ENCODE measurements at regions not wholly inside any gene's neighbourhood (a gene's known extent, or its start where the extent isn't known, plus 50 kb on each side); places are given as distances from the start of the nearest gene placed in this dataset.

GRCh38 chr2:81481242-81481993 lies 1176.9 kb upstream of the LRRTM1 start:
- 96% methylated on average over 38 of the region's 39 CpGs for WGBS (ENCODE audit: low lambda C conversion rate, missing lambda C conversion rate)
- DNase-seq (ENCODE audit: low spot score): no peak
- H3K4me1 ChIP-seq (ENCODE audit: insufficient read depth): no peaks in the 10 kb centered on the region
- H3K4me2 ChIP-seq: no peak overlapping the region
- no peaks in the 10 kb centered on the region for H3K9me2 ChIP-seq (replicated peaks; ENCODE audit: insufficient read depth)
- no peaks in the 10 kb centered on the region for H3K79me2 ChIP-seq
- H3K27me3 ChIP-seq: no peaks in the 10 kb centered on the region
- H3K36me3 ChIP-seq (replicated peaks; ENCODE audit: insufficient read depth, low read depth): no peaks in the 10 kb centered on the region
- H2AFZ ChIP-seq: no peak overlapping the region
- H4K20me1 ChIP-seq (ENCODE audit: insufficient read depth, poor library complexity, severe bottlenecking): no peaks in the 10 kb centered on the region
- no peak overlapping the region for H3K4me3 ChIP-seq
- TF ChIP-seq EZH2phosphoT487 (IDR thresholded peaks at IDR 0.05; ENCODE audit: low read depth, severe bottlenecking, unreplicated experiment): no peak
- TF ChIP-seq CTCF (IDR thresholded peaks at IDR 0.05; ENCODE audit: poor library complexity): no peak
- no peak for TF ChIP-seq EZH2 (IDR thresholded peaks at IDR 0.05; ENCODE audit: borderline replicate concordance)
- no peaks in the 10 kb centered on the region for H3K9me3 ChIP-seq (ENCODE audit: low read depth)
- no peak overlapping the region for H3K27ac ChIP-seq

GRCh38 chr2:81467096-81467495 lies 1162.5 kb upstream of the LRRTM1 start:
- TF ChIP-seq EZH2 (IDR thresholded peaks at IDR 0.05; ENCODE audit: borderline replicate concordance): no peak
- no peak for TF ChIP-seq EZH2phosphoT487 (IDR thresholded peaks at IDR 0.05; ENCODE audit: low read depth, severe bottlenecking, unreplicated experiment)
- no peak for TF ChIP-seq CTCF (IDR thresholded peaks at IDR 0.05; ENCODE audit: poor library complexity)
- no peak overlapping the region for H3K4me2 ChIP-seq
- H4K20me1 ChIP-seq (ENCODE audit: insufficient read depth, poor library complexity, severe bottlenecking): no peaks in the 10 kb centered on the region
- H3K9me2 ChIP-seq (replicated peaks; ENCODE audit: insufficient read depth): no peaks in the 10 kb centered on the region
- H3K79me2 ChIP-seq: no peaks in the 10 kb centered on the region
- H2AFZ ChIP-seq: no peak overlapping the region
- H3K36me3 ChIP-seq (replicated peaks; ENCODE audit: insufficient read depth, low read depth): no peaks in the 10 kb centered on the region
- H3K9me3 ChIP-seq (ENCODE audit: low read depth): no peaks in the 10 kb centered on the region
- H3K27me3 ChIP-seq: no peaks in the 10 kb centered on the region
- DNase-seq (ENCODE audit: low spot score): no peak
- no peak overlapping the region for H3K27ac ChIP-seq
- no peak overlapping the region for H3K4me3 ChIP-seq
- H3K4me1 ChIP-seq (ENCODE audit: insufficient read depth): no peaks in the 10 kb centered on the region
- WGBS (ENCODE audit: low lambda C conversion rate, missing lambda C conversion rate): 99% methylated on average over 27 of the region's 29 CpGs

GRCh38 chr2:81462420-81462819 lies 1157.9 kb upstream of the LRRTM1 start:
- no peaks in the 10 kb centered on the region for H3K9me3 ChIP-seq (ENCODE audit: low read depth)
- H3K27ac ChIP-seq: no peak overlapping the region
- no peak for DNase-seq (ENCODE audit: low spot score)
- H3K4me1 ChIP-seq (ENCODE audit: insufficient read depth): no peaks in the 10 kb centered on the region
- H4K20me1 ChIP-seq (ENCODE audit: insufficient read depth, poor library complexity, severe bottlenecking): no peaks in the 10 kb centered on the region
- no peaks in the 10 kb centered on the region for H3K9me2 ChIP-seq (replicated peaks; ENCODE audit: insufficient read depth)
- H3K27me3 ChIP-seq: no peaks in the 10 kb centered on the region
- no peak for TF ChIP-seq CTCF (IDR thresholded peaks at IDR 0.05; ENCODE audit: poor library complexity)
- no peak for TF ChIP-seq EZH2 (IDR thresholded peaks at IDR 0.05; ENCODE audit: borderline replicate concordance)
- no peak for TF ChIP-seq EZH2phosphoT487 (IDR thresholded peaks at IDR 0.05; ENCODE audit: low read depth, severe bottlenecking, unreplicated experiment)
- no peak overlapping the region for H3K4me2 ChIP-seq
- no peak overlapping the region for H3K4me3 ChIP-seq
- H2AFZ ChIP-seq: no peak overlapping the region
- H3K36me3 ChIP-seq (replicated peaks; ENCODE audit: insufficient read depth, low read depth): no peaks in the 10 kb centered on the region
- no peaks in the 10 kb centered on the region for H3K79me2 ChIP-seq
- 83% methylated on average over 2 of the region's 2 CpGs for WGBS (ENCODE audit: low lambda C conversion rate, missing lambda C conversion rate)
